ENCODE measurements at regions not wholly inside any gene's neighbourhood (a gene's known extent, or its start where the extent isn't known, plus 50 kb on each side); places are given as distances from the start of the nearest gene placed in this dataset.

- TF ChIP-seq CTCF (IDR thresholded peaks at IDR 0.05) (no peak), TCF7L2 (IDR thresholded peaks at IDR 0.05; ENCODE audit: low read depth, low read length) (no peak), REST (IDR thresholded peaks at IDR 0.05; ENCODE audit: insufficient read depth in 1 of 2, low read depth in 2 of 2, low read length in 1 of 2) (no peak), POLR2AphosphoS5 (IDR thresholded peaks at IDR 0.05; ENCODE audit: low read depth, low read length) (no peak), SIN3A (IDR thresholded peaks at IDR 0.05; ENCODE audit: borderline replicate concordance, insufficient read depth, low read depth, low read length) (no peak)
These were observed 54.6 kb upstream of the PRDX6 start for GRCh38 chr1:173422456-173422976.
